ENCODE measurements at regions not wholly inside any gene's neighbourhood (a gene's known extent, or its start where the extent isn't known, plus 50 kb on each side); places are given as distances from the start of the nearest gene placed in this dataset.

GRCh38 chr17:74114881-74115470 lies 88.5 kb upstream of the RPL38 start:
- no peak for TF ChIP-seq EZH2 (IDR thresholded peaks at IDR 0.05; ENCODE audit: low read length, unreplicated experiment)
- no peak for TF ChIP-seq CTCF (conservative IDR thresholded peaks at IDR 0.05; ENCODE audit: low read depth, low read length)
- no peak for TF ChIP-seq EZH2phosphoT487 (IDR thresholded peaks at IDR 0.05; ENCODE audit: borderline replicate concordance, low read length)

Data from PC-3 (cell line).